ENCODE measurements at regions not wholly inside any gene's neighbourhood (a gene's known extent, or its start where the extent isn't known, plus 50 kb on each side); places are given as distances from the start of the nearest gene placed in this dataset.

DNA sequence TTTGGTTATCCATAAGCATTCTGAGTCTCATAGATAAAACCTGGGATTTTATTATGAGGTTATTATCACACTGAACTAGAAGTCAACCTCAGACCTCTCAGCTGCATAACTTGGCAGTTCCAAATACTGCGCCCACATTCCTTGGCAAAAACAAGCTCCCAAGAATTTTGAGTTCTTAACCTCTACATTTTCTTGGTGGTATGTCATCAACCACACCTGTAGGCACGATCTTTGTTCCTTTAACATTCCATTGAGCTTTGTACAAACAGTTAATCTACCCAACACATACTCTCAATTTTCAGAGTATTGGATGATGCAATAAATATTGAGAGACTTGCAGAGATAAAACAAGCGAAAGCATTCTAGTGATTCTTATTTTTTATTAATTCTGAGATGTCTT, 371.8 kb upstream of the PRICKLE1 start:
- no peaks in the 10 kb centered on the region for H4K20me1 ChIP-seq (ENCODE audit: control insufficient read depth, extremely low read depth, insufficient read depth, low read length)
- FAIRE-seq, result peak; percentile 98
- dilution Hi-C loops (cut with MboI; ENCODE audit: extremely low pct_ligation_motif_present, low sequenced_read_pairs), result no loop called here
- H3K79me2 ChIP-seq (ENCODE audit: control insufficient read depth, insufficient read depth, low read length), result no peaks in the 10 kb centered on the region
- H3K36me3 ChIP-seq (ENCODE audit: control insufficient read depth in 2 of 2, extremely low read depth in 1 of 2, insufficient read depth in 2 of 2, low read length in 2 of 2), result no peaks in the 10 kb centered on the region
- H3K9me3 ChIP-seq (ENCODE audit: control insufficient read depth, low read depth, low read length), result no peaks in the 10 kb centered on the region
- peak; percentile 98 for DNase-seq (ENCODE audit: low read depth, low spot score)
- H3K4me3 ChIP-seq (ENCODE audit: control insufficient read depth in 2 of 3, extremely low read depth in 1 of 3, insufficient read depth in 2 of 3, low read depth in 1 of 3, low read length in 3 of 3), result no peak overlapping the region
- peak overlapping the region; percentile 26 for H3K9ac ChIP-seq (ENCODE audit: control insufficient read depth, extremely low read depth, insufficient read depth, low read length)
- no peak for TF ChIP-seq EZH2 (IDR thresholded peaks at IDR 0.05; ENCODE audit: low read length)
- TF ChIP-seq, protein P1, sequence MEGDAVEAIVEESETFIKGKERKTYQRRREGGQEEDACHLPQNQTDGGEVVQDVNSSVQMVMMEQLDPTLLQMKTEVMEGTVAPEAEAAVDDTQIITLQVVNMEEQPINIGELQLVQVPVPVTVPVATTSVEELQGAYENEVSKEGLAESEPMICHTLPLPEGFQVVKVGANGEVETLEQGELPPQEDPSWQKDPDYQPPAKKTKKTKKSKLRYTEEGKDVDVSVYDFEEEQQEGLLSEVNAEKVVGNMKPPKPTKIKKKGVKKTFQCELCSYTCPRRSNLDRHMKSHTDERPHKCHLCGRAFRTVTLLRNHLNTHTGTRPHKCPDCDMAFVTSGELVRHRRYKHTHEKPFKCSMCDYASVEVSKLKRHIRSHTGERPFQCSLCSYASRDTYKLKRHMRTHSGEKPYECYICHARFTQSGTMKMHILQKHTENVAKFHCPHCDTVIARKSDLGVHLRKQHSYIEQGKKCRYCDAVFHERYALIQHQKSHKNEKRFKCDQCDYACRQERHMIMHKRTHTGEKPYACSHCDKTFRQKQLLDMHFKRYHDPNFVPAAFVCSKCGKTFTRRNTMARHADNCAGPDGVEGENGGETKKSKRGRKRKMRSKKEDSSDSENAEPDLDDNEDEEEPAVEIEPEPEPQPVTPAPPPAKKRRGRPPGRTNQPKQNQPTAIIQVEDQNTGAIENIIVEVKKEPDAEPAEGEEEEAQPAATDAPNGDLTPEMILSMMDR (optimal IDR thresholded peaks at IDR 0.05 in 1 of 3, IDR thresholded peaks at IDR 0.05 in 1 of 3, conservative IDR thresholded peaks at IDR 0.05 in 1 of 3; ENCODE audit: extremely low read depth in 1 of 3, insufficient read depth in 2 of 3, low read length in 3 of 3), result no peak
- H2AFZ ChIP-seq (ENCODE audit: control insufficient read depth, low read length), result no peak overlapping the region
- H3K4me2 ChIP-seq (ENCODE audit: control insufficient read depth, extremely low read depth, insufficient read depth, low read depth, low read length), result peak overlapping the region; percentile 60
- no peaks in the 10 kb centered on the region for H3K9me1 ChIP-seq (ENCODE audit: control insufficient read depth, extremely low read depth, insufficient read depth, low read length)
- H3K27me3 ChIP-seq (ENCODE audit: control insufficient read depth, extremely low read depth, insufficient read depth, low read length), result no peaks in the 10 kb centered on the region
- H3K4me1 ChIP-seq (ENCODE audit: control insufficient read depth, extremely low read depth, insufficient read depth, low read length), result peaks cover 51% of the 10 kb centered on the region
- peak overlapping the region; percentile 80 for H3K27ac ChIP-seq (ENCODE audit: control insufficient read depth, insufficient read depth, low read length)

DNA sequence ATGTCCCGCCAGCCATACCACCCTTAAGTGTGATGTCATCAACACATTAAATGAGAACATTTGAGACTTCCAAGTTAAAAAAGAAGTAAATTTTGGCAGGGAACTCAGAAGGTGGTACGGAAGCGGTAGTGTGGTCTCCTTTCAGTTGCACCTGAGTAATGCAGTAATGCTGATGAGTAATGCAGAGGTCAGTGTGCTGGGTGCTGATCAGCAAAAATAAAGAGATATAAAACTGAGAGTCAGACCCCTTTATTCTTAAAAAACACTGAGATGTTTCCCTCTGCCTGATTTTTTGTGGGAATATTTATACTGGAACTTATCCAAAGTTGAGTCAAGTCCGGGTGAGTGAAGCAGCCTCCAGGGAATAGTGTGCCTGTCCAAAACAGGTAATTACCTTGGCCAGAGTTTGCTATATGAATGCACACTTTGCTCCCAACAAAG, 370.6 kb upstream of the PRICKLE1 start:
- peak; percentile 92 for FAIRE-seq
- no peaks in the 10 kb centered on the region for H3K27me3 ChIP-seq (ENCODE audit: control insufficient read depth, extremely low read depth, insufficient read depth, low read length)
- H3K79me2 ChIP-seq (ENCODE audit: control insufficient read depth, insufficient read depth, low read length), result no peaks in the 10 kb centered on the region
- peak overlapping the region; percentile 45 for H3K4me2 ChIP-seq (ENCODE audit: control insufficient read depth, extremely low read depth, insufficient read depth, low read depth, low read length)
- H3K9ac ChIP-seq (ENCODE audit: control insufficient read depth, extremely low read depth, insufficient read depth, low read length), result peak overlapping the region; percentile 26
- H3K4me1 ChIP-seq (ENCODE audit: control insufficient read depth, extremely low read depth, insufficient read depth, low read length), result peaks cover 43% of the 10 kb centered on the region
- H3K4me3 ChIP-seq (ENCODE audit: control insufficient read depth in 2 of 3, extremely low read depth in 1 of 3, insufficient read depth in 2 of 3, low read depth in 1 of 3, low read length in 3 of 3), result no peak overlapping the region
- peak overlapping the region; percentile 4 for H2AFZ ChIP-seq (ENCODE audit: control insufficient read depth, low read length)
- peak; percentile 90 for DNase-seq (ENCODE audit: low read depth, low spot score)
- TF ChIP-seq, protein P1 (optimal IDR thresholded peaks at IDR 0.05 in 1 of 3, IDR thresholded peaks at IDR 0.05 in 1 of 3, conservative IDR thresholded peaks at IDR 0.05 in 1 of 3; ENCODE audit: extremely low read depth in 1 of 3, insufficient read depth in 2 of 3, low read length in 3 of 3), result no peak
- TF ChIP-seq EZH2 (IDR thresholded peaks at IDR 0.05; ENCODE audit: low read length), result no peak
- no peaks in the 10 kb centered on the region for H3K9me1 ChIP-seq (ENCODE audit: control insufficient read depth, extremely low read depth, insufficient read depth, low read length)
- dilution Hi-C loops (cut with MboI; ENCODE audit: extremely low pct_ligation_motif_present, low sequenced_read_pairs), result no loop called here
- peak overlapping the region; percentile 80 for H3K27ac ChIP-seq (ENCODE audit: control insufficient read depth, insufficient read depth, low read length)
- H3K9me3 ChIP-seq (ENCODE audit: control insufficient read depth, low read depth, low read length), result no peaks in the 10 kb centered on the region
- H3K36me3 ChIP-seq (ENCODE audit: control insufficient read depth in 2 of 2, extremely low read depth in 1 of 2, insufficient read depth in 2 of 2, low read length in 2 of 2), result no peaks in the 10 kb centered on the region
- no peaks in the 10 kb centered on the region for H4K20me1 ChIP-seq (ENCODE audit: control insufficient read depth, extremely low read depth, insufficient read depth, low read length)

All from keratinocyte (primary cell).